HEK293 (cell line): ENCODE measurements at regions not wholly inside any gene's neighbourhood (a gene's known extent, or its start where the extent isn't known, plus 50 kb on each side); places are given as distances from the start of the nearest gene placed in this dataset.

ENCODE experiments used
- CTCF ChIA-PET: fragments of 350-600 bp; formaldehyde crosslinking; extraction: SDS; loops from one replicate; lab custom pipeline; 2021; ENCODE audit warnings: antibody characterized with exemption; lab: Yijun Ruan, JAX
- POLR2A ChIA-PET: fragments of 300-600 bp; formaldehyde crosslinking; extraction: SDS; loops from one replicate; lab custom pipeline; 2020; ENCODE audit warnings: antibody characterized with exemption, inconsistent platforms; lab: Yijun Ruan, JAX
- H3K27ac ChIP-seq: fragments of 200-500 bp; sonication (Bioruptor generic); 2 replicates; pipeline ENCODE4 v1.5.1; 2014; ENCODE audit warnings: low read depth, low read length, control low read depth, inconsistent platforms; ENCODE audit errors: extremely low read depth
- H3K36me3 ChIP-seq, 2 experiments: fragments of 200-500 bp in 1 of 2; sonication (Bioruptor generic) in 1 of 2; 1 replicate in 1 of 2; 2 replicates in 1 of 2; pipeline ENCODE4 v1.5.1; 2014 to 2017; ENCODE audit warnings: inconsistent platforms in 2 of 2, low read length in 2 of 2; ENCODE audit not compliant: control insufficient read depth in 2 of 2, insufficient read depth in 1 of 2
- H3K4me1 ChIP-seq: fragments of 200-500 bp; sonication (Bioruptor generic); 2 replicates; pipeline ENCODE4 v1.5.1; 2014; ENCODE audit warnings: mild to moderate bottlenecking, low read length, inconsistent platforms; ENCODE audit not compliant: control insufficient read depth, insufficient read depth
- H3K4me3 ChIP-seq: 2 replicates; pipeline ENCODE4 v1.5.1; 2011; ENCODE audit warnings: low read depth, mild to moderate bottlenecking, control low read depth, low read length, moderate library complexity
- H3K9me3 ChIP-seq: fragments of 200-500 bp; sonication (Bioruptor generic); 2 replicates; pipeline ENCODE4 v1.5.1; 2014; ENCODE audit warnings: low read depth, low read length, inconsistent platforms; ENCODE audit not compliant: control insufficient read depth, insufficient read depth
- SP2 ChIP-seq: fragments of 450-650 bp; formaldehyde crosslinking; IDR thresholded peaks from 2 replicates; pipeline ENCODE4 v1.5.1; 2016; ENCODE audit warnings: missing biosample characterization, missing genetic modification characterization
- YY2 ChIP-seq: fragments of 450-650 bp; formaldehyde crosslinking; IDR thresholded peaks from 2 replicates; pipeline ENCODE4 v1.5.1; 2016; ENCODE audit warnings: missing biosample characterization, missing genetic modification characterization
- ZBTB20 ChIP-seq: fragments of 450-650 bp; formaldehyde crosslinking; IDR thresholded peaks from 2 replicates; pipeline ENCODE4 v1.5.1; 2016; ENCODE audit warnings: missing biosample characterization, missing genetic modification characterization
- ZNF169 ChIP-seq: fragments of 450-650 bp; formaldehyde crosslinking; IDR thresholded peaks from 2 replicates; pipeline ENCODE4 v1.5.1; 2016; ENCODE audit warnings: missing biosample characterization, missing genetic modification characterization
- ZNF18 ChIP-seq: fragments of 450-650 bp; formaldehyde crosslinking; IDR thresholded peaks from 2 replicates; pipeline ENCODE4 v1.5.1; 2016; ENCODE audit warnings: missing biosample characterization, missing genetic modification characterization
- ZNF184 ChIP-seq: fragments of 450-650 bp; IDR thresholded peaks from 2 replicates; pipeline ENCODE4 v1.5.1; 2018; ENCODE audit warnings: missing biosample characterization, mild to moderate bottlenecking, missing genetic modification characterization
- ZNF211 ChIP-seq: fragments of 450-650 bp; formaldehyde crosslinking; IDR thresholded peaks from 2 replicates; pipeline ENCODE4 v1.5.1; 2016; ENCODE audit warnings: low read depth, missing biosample characterization, missing genetic modification characterization
- ZNF248 ChIP-seq: fragments of 450-650 bp; formaldehyde crosslinking; IDR thresholded peaks from 2 replicates; pipeline ENCODE4 v1.5.1; 2017; ENCODE audit warnings: missing biosample characterization, missing genetic modification characterization
- ZNF394 ChIP-seq: fragments of 450-650 bp; formaldehyde crosslinking; IDR thresholded peaks from 2 replicates; pipeline ENCODE4 v1.5.1; 2016; ENCODE audit warnings: missing biosample characterization, missing genetic modification characterization, mild to moderate bottlenecking, moderate library complexity, borderline replicate concordance
- ZNF510 ChIP-seq: fragments of 450-650 bp; formaldehyde crosslinking; IDR thresholded peaks from 2 replicates; pipeline ENCODE4 v1.5.1; 2018; ENCODE audit warnings: mild to moderate bottlenecking, missing genetic modification characterization, missing biosample characterization; ENCODE audit not compliant: insufficient replicate concordance
- ZNF654 ChIP-seq: fragments of 450-650 bp; formaldehyde crosslinking; IDR thresholded peaks from 2 replicates; pipeline ENCODE4 v1.5.1; 2016; ENCODE audit warnings: low read depth, missing biosample characterization, missing genetic modification characterization
- ZNF76 ChIP-seq: fragments of 450-650 bp; formaldehyde crosslinking; IDR thresholded peaks from 2 replicates; pipeline ENCODE4; 2016; ENCODE audit warnings: low read depth, missing biosample characterization, missing genetic modification characterization, borderline replicate concordance
- TF ChIP-seq, protein P1 (sequence below): fragments of 450-650 bp; formaldehyde crosslinking; IDR thresholded peaks from 2 replicates; pipeline ENCODE4 v1.5.1; 2017; ENCODE audit warnings: missing biosample characterization, missing genetic modification characterization
- TF ChIP-seq, protein P2 (sequence below): fragments of 450-650 bp; formaldehyde crosslinking; IDR thresholded peaks from 2 replicates; pipeline ENCODE4 v1.5.1; 2016; ENCODE audit warnings: missing biosample characterization, missing genetic modification characterization
- TF ChIP-seq, protein P3 (sequence below): fragments of 450-650 bp; formaldehyde crosslinking; IDR thresholded peaks from 2 replicates; pipeline ENCODE4 v1.5.1; 2017; ENCODE audit warnings: missing biosample characterization, mild to moderate bottlenecking, missing genetic modification characterization, moderate library complexity
- TF ChIP-seq, protein P4 (sequence below): fragments of 450-650 bp; formaldehyde crosslinking; IDR thresholded peaks from 2 replicates; pipeline ENCODE4 v1.5.1; 2016; ENCODE audit warnings: missing biosample characterization, missing genetic modification characterization
- TF ChIP-seq, protein P5 (sequence below): fragments of 450-650 bp; formaldehyde crosslinking; IDR thresholded peaks from 2 replicates; pipeline ENCODE4 v1.5.1; 2016; ENCODE audit warnings: missing biosample characterization, missing genetic modification characterization
- TF ChIP-seq, protein P6 (sequence below): fragments of 450-650 bp; IDR thresholded peaks from 2 replicates; pipeline ENCODE4 v1.5.1; 2018; ENCODE audit warnings: missing biosample characterization, mild to moderate bottlenecking, missing genetic modification characterization

DNA sequence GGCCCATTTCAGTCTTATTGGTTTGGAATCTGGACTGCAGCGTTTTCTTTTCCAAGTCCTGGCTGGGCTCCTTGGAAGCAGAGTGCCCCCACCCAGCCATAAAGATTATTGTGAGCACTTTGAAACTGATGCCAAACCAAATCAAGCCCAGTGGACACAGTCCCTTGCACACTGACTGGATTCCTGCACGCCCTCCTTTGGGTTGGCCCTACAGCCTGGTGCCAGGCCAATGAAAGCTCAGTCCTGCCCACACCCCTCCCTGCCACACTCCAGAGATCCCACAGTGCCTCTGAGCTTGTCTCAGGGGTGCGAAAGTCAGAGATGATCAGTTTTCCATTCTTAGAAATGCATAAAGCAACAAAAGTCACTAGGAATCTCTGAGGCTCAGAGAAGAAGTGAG, 181.9 kb downstream of the CETN3 start:
- CTCF ChIA-PET = no interaction called here
- TF ChIP-seq ZNF76 (tag by site-specific recombination) = no peak
- TF ChIP-seq, protein P1, sequence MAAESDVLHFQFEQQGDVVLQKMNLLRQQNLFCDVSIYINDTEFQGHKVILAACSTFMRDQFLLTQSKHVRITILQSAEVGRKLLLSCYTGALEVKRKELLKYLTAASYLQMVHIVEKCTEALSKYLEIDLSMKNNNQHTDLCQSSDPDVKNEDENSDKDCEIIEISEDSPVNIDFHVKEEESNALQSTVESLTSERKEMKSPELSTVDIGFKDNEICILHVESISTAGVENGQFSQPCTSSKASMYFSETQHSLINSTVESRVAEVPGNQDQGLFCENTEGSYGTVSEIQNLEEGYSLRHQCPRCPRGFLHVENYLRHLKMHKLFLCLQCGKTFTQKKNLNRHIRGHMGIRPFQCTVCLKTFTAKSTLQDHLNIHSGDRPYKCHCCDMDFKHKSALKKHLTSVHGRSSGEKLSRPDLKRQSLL (tag by site-specific recombination) = no peak
- TF ChIP-seq ZNF184 (tag by site-specific recombination) = no peak
- TF ChIP-seq ZNF211 (tag by site-specific recombination) = no peak
- TF ChIP-seq ZNF248 = no peak
- TF ChIP-seq, protein P2, sequence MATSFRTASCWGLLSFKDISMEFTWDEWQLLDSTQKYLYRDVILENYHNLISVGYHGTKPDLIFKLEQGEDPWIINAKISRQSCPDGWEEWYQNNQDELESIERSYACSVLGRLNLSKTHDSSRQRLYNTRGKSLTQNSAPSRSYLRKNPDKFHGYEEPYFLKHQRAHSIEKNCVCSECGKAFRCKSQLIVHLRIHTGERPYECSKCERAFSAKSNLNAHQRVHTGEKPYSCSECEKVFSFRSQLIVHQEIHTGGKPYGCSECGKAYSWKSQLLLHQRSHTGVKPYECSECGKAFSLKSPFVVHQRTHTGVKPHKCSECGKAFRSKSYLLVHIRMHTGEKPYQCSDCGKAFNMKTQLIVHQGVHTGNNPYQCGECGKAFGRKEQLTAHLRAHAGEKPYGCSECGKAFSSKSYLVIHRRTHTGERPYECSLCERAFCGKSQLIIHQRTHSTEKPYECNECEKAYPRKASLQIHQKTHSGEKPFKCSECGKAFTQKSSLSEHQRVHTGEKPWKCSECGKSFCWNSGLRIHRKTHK (tag by site-specific recombination) = no peak
- TF ChIP-seq, protein P3, sequence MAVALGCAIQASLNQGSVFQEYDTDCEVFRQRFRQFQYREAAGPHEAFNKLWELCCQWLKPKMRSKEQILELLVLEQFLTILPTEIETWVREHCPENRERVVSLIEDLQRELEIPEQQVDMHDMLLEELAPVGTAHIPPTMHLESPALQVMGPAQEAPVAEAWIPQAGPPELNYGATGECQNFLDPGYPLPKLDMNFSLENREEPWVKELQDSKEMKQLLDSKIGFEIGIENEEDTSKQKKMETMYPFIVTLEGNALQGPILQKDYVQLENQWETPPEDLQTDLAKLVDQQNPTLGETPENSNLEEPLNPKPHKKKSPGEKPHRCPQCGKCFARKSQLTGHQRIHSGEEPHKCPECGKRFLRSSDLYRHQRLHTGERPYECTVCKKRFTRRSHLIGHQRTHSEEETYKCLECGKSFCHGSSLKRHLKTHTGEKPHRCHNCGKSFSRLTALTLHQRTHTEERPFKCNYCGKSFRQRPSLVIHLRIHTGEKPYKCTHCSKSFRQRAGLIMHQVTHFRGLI = no peak
- TF ChIP-seq ZNF18 = no peak
- no peak for TF ChIP-seq ZNF169 (tag by site-specific recombination)
- TF ChIP-seq, protein P4, sequence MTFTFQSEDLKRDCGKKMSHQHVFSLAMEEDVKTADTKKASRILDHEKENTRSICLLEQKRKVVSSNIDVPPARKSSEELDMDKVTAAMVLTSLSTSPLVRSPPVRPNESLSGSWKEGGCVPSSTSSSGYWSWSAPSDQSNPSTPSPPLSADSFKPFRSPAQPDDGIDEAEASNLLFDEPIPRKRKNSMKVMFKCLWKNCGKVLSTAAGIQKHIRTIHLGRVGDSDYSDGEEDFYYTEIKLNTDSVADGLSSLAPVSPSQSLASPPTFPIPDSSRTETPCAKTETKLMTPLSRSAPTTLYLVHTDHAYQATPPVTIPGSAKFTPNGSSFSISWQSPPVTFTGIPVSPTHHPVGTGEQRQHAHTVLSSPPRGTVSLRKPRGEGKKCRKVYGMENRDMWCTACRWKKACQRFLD (tag by site-specific recombination) = no peak
- TF ChIP-seq, protein P5, sequence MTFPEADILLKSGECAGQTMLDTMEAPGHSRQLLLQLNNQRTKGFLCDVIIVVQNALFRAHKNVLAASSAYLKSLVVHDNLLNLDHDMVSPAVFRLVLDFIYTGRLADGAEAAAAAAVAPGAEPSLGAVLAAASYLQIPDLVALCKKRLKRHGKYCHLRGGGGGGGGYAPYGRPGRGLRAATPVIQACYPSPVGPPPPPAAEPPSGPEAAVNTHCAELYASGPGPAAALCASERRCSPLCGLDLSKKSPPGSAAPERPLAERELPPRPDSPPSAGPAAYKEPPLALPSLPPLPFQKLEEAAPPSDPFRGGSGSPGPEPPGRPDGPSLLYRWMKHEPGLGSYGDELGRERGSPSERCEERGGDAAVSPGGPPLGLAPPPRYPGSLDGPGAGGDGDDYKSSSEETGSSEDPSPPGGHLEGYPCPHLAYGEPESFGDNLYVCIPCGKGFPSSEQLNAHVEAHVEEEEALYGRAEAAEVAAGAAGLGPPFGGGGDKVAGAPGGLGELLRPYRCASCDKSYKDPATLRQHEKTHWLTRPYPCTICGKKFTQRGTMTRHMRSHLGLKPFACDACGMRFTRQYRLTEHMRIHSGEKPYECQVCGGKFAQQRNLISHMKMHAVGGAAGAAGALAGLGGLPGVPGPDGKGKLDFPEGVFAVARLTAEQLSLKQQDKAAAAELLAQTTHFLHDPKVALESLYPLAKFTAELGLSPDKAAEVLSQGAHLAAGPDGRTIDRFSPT = no peak
- no peak for TF ChIP-seq YY2 (tag by site-specific recombination)
- TF ChIP-seq ZNF654 (tag by site-specific recombination) = no peak
- no peak for TF ChIP-seq SP2 (tag by site-specific recombination)
- TF ChIP-seq ZNF510 (tag by site-specific recombination) = no peak
- TF ChIP-seq, all 188 proteins: peak for 0

GRCh38 chr5:90226433-90227099, 183.0 kb downstream of the CETN3 start:
- no peak overlapping the region for H3K4me3 ChIP-seq
- H3K36me3 ChIP-seq = no peaks in the 10 kb centered on the region
- TF ChIP-seq ZNF394 (tag by site-specific recombination) (no peak), ZBTB20 (tag by site-specific recombination) (0 out of 2 replicates have a peak, but pooled peaks have one; percentile 29)
- TF ChIP-seq, protein P6, sequence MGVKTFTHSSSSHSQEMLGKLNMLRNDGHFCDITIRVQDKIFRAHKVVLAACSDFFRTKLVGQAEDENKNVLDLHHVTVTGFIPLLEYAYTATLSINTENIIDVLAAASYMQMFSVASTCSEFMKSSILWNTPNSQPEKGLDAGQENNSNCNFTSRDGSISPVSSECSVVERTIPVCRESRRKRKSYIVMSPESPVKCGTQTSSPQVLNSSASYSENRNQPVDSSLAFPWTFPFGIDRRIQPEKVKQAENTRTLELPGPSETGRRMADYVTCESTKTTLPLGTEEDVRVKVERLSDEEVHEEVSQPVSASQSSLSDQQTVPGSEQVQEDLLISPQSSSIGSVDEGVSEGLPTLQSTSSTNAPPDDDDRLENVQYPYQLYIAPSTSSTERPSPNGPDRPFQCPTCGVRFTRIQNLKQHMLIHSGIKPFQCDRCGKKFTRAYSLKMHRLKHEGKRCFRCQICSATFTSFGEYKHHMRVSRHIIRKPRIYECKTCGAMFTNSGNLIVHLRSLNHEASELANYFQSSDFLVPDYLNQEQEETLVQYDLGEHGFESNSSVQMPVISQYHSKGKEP (tag by site-specific recombination) = peak; percentile 61; the same call in 1 of the 2 replicates
- CTCF ChIA-PET = interaction anchor here (0.6 kb wide), 1 partner anchor 1647 kb away, joined by 4 read pairs; no protein-coding TSS in a partner anchor
- H3K4me1 ChIP-seq = no peaks in the 10 kb centered on the region
- POLR2A ChIA-PET = no interaction called here
- H3K9me3 ChIP-seq = no peaks in the 10 kb centered on the region
- H3K27ac ChIP-seq = no peak overlapping the region

More for the DNA sequence above, 181.9 kb downstream of the CETN3 start:
- no peak overlapping the region for H3K27ac ChIP-seq
- no peak overlapping the region for H3K4me3 ChIP-seq
- H3K4me1 ChIP-seq = no peaks in the 10 kb centered on the region
- POLR2A ChIA-PET = no interaction called here
- no peaks in the 10 kb centered on the region for H3K9me3 ChIP-seq
- no peaks in the 10 kb centered on the region for H3K36me3 ChIP-seq
